Activated naive CD8-positive, alpha-beta T cell treated with anti-CD3 and anti-CD28 coated beads for 36 hours (primary cell): ENCODE measurements at regions not wholly inside any gene's neighbourhood (a gene's known extent, or its start where the extent isn't known, plus 50 kb on each side); places are given as distances from the start of the nearest gene placed in this dataset.

ENCODE experiments used
- DNase-seq: peaks from one replicate; pipeline ENCODE4 v3.0.0; 2021
- H3K27ac Mint-ChIP-seq: one replicate; pipeline ENCODE4 v1.8.0; 2022; ENCODE audit warnings: mild to moderate bottlenecking, moderate library complexity, mixed read lengths
- H3K27me3 Mint-ChIP-seq: one replicate; pipeline ENCODE4 v1.8.0; 2022; ENCODE audit warnings: mild to moderate bottlenecking, mixed read lengths
- H3K36me3 Mint-ChIP-seq: one replicate; pipeline ENCODE4 v1.8.0; 2021; ENCODE audit warnings: mild to moderate bottlenecking, mixed read lengths
- H3K4me1 Mint-ChIP-seq: one replicate; pipeline ENCODE4 v1.8.0; 2021; ENCODE audit warnings: mixed read lengths
- H3K4me3 Mint-ChIP-seq: one replicate; pipeline ENCODE4 v1.8.0; 2022; ENCODE audit warnings: mild to moderate bottlenecking, moderate library complexity, mixed read lengths
- H3K9me3 Mint-ChIP-seq: one replicate; pipeline ENCODE4 v1.8.0; 2022; ENCODE audit warnings: mixed read lengths

GRCh38 chr3:127135241-127136023, 57.5 kb upstream of the PRR23E start:
- Mint-ChIP-seq H3K27ac (no peak overlapping the region), H3K36me3 (no peaks in the 10 kb centered on the region), H3K4me3 (no peak overlapping the region), H3K9me3 (no peaks in the 10 kb centered on the region), H3K4me1 (peaks cover 3% of the 10 kb centered on the region), H3K27me3 (peaks cover 37% of the 10 kb centered on the region)
- peak; percentile 29 for DNase-seq

DNA sequence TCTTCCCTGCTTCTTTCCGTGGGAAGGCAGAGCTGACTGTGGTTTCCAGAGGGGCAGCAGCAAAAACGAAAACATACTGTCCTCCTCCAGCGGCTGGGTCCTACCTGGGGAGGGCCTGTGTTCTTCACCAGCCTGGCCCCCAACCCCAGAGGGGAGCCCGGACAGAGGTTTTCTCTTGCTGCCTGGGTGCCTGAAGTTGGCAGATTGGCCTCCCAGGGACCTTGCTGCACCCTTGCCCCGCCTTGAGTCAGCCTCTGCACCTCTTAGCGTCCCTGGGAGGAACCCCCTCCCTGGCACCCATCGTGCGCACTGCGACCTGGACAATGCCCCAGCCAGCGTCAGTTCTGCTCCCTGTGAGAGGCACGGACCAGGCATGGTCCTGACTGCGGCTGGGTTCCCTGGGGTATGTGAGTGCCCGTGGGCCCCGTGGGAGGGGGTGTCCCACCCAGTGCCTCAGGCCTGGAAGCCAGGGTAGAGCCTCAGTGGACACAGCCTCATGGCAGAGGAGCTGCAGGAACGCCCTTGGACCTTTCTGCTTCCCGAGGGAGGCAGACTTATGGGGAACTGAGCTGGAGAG, 56.8 kb upstream of the PRR23E start:
- DNase-seq = no peak
- Mint-ChIP-seq H3K36me3 (no peaks in the 10 kb centered on the region), H3K9me3 (no peaks in the 10 kb centered on the region), H3K4me3 (no peak overlapping the region), H3K27ac (no peak overlapping the region), H3K4me1 (peaks cover 3% of the 10 kb centered on the region), H3K27me3 (peaks cover 34% of the 10 kb centered on the region)

GRCh38 chr3:127136706-127137105, 56.2 kb upstream of the PRR23E start:
- Mint-ChIP-seq H3K36me3 (no peaks in the 10 kb centered on the region), H3K4me1 (peaks cover 3% of the 10 kb centered on the region), H3K27me3 (peaks cover 32% of the 10 kb centered on the region), H3K4me3 (no peak overlapping the region), H3K9me3 (no peaks in the 10 kb centered on the region), H3K27ac (no peak overlapping the region)
- DNase-seq = no peak

- H3K36me3 Mint-ChIP-seq = no peaks in the 10 kb centered on the region
- DNase-seq = no peak
- no peak overlapping the region for H3K27ac Mint-ChIP-seq
- H3K4me3 Mint-ChIP-seq = no peak overlapping the region
- peaks cover 3% of the 10 kb centered on the region for H3K4me1 Mint-ChIP-seq
- no peaks in the 10 kb centered on the region for H3K9me3 Mint-ChIP-seq
- peaks cover 32% of the 10 kb centered on the region for H3K27me3 Mint-ChIP-seq
Measured at GRCh38 chr3:127137113-127137512, 55.8 kb upstream of the PRR23E start.

DNA sequence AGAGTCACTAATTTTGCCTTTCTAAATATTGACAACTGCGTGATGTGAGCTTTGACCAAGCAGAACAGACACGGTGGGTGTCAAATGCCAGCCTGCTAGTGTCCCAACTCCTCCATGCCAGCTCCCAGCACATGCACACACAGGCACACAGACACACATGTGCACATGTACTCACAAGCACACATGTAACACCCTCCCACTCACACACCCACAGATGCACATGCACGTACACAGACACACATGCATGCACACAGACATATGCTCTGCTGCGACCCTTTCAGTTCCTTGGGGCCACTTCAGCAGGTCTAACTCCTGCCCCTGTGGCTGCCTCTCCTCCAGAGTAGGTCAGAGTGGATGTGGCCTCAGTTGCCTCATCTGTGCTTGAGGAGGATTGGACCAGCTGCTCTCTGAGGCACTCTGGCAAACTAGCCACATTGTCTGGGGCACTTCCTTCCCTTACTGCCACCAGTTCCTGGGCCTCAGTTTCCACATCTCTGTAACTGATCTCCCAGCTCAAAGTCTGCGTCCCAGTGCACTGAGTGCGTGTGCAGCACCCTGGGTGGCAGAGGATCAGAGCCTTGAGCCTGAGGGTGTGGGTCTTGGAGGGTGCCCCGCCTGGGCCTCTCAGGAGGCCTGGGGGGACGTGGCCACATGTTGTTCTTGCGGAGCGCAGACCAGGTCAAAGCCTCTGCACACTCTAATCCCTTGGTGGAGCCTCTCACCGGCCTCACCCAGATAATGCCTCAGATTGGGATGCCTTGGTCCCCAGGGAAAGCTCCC, 55.0 kb upstream of the PRR23E start:
- H3K27ac Mint-ChIP-seq = no peak overlapping the region
- no peaks in the 10 kb centered on the region for H3K36me3 Mint-ChIP-seq
- H3K4me3 Mint-ChIP-seq = no peak overlapping the region
- peaks cover 3% of the 10 kb centered on the region for H3K4me1 Mint-ChIP-seq
- no peak for DNase-seq
- H3K27me3 Mint-ChIP-seq = peaks cover 32% of the 10 kb centered on the region
- peaks cover under 1% of the 10 kb centered on the region for H3K9me3 Mint-ChIP-seq

GRCh38 chr3:127139601-127140500, 53.1 kb upstream of the PRR23E start:
- Mint-ChIP-seq H3K9me3 (peaks cover 7% of the 10 kb centered on the region), H3K27me3 (peaks cover 13% of the 10 kb centered on the region), H3K27ac (no peak overlapping the region), H3K36me3 (no peaks in the 10 kb centered on the region), H3K4me1 (peaks cover 3% of the 10 kb centered on the region), H3K4me3 (no peak overlapping the region)
- no peak for DNase-seq

GRCh38 chr3:127140501-127141460, 52.1 kb upstream of the PRR23E start:
- Mint-ChIP-seq H3K9me3 (peaks cover 7% of the 10 kb centered on the region), H3K4me3 (no peak overlapping the region), H3K27ac (no peak overlapping the region), H3K27me3 (peaks cover 11% of the 10 kb centered on the region), H3K36me3 (no peaks in the 10 kb centered on the region), H3K4me1 (no peaks in the 10 kb centered on the region)
- no peak for DNase-seq

DNA sequence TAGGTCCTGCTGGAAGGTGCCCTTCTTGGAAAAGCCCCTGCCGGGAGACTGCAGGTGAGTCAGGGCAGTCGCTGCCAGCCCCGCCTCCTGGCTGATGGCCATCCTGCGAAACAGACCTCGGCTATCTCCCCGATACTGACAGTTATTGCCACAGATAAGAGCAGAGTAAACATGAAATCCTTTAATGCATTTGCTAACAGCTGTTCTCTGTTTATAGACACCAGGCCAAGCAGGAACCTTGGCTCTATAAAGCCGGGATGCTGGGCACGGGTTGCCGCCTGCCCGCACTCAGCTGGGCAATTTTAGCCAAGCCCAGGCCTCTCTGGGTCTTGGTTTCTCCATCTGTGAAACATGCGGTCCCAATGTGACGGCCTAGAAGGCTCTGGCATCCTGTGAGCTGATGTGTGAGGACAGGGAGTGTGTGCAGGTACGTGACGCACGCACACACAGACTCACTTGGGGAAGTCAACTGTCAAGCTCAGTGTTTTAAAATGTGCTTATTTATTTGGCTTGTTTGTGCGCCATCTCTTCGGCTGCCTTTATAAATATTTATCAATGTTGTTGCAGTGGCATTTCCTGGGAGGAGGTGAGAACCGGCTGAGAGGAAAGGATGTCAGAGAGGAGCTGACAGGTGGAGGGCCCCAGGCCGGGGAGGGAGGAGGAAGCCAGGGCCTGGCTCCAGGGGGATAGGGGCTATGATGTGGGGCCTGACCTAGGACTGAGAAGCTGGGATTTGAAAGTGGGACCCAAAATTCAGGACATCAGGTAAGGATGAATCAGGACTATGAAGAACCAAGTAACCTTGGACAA, 50.8 kb upstream of the PRR23E start:
- Mint-ChIP-seq H3K36me3 (no peaks in the 10 kb centered on the region), H3K9me3 (peaks cover 8% of the 10 kb centered on the region), H3K27me3 (peaks cover 4% of the 10 kb centered on the region), H3K4me3 (no peak overlapping the region), H3K27ac (no peak overlapping the region), H3K4me1 (no peaks in the 10 kb centered on the region)
- DNase-seq = no peak
